SKM-1 treated with dmso at 0.1 percent for 144 hours (cell line): ENCODE measurements at regions not wholly inside any gene's neighbourhood (a gene's known extent, or its start where the extent isn't known, plus 50 kb on each side); places are given as distances from the start of the nearest gene placed in this dataset.

Experiments used
- DNase-seq: peaks from one replicate; lab custom pipeline; 2025; ENCODE audit not compliant: unreplicated experiment; lab: John Stamatoyannopoulos, UW

DNA sequence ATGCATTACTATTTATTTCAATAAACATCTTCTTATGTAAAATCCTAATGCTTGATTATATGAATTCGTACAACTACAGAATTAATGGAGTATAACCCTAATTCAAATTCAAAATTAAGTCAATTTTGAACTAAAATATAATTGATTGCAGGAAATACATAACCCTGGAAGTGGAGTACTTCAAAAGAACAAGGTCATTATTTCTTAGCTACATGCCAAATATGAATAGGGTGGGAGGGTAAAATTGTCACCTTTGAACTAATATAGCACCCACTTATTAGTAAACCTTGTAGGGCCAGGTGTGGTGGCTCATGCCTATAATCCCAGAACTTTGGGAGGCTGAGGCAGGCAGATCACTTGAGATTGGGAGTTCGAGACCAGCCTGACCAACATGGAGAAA lies 895.4 kb upstream of the ACVR2A start:
- no peak for DNase-seq

DNA sequence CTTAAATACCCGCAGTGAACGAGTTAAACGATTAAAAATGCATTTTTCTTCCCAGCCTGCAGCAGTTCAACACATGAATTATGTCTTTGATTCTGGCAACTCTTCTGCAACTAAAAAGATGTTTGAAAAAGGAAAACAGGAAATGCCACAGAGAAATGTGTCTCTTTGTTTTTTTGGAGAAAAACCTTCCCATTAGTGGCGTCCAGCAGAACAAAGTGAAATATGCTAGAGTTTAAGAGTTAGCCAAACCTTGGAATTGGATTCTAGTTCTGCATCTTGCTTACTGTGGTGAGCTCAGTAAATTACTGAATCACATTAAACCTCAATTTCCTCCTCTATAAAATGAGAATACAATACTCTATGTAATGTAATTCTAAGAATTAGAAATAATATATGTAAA lies 900.2 kb upstream of the ACVR2A start:
- no peak for DNase-seq

DNA sequence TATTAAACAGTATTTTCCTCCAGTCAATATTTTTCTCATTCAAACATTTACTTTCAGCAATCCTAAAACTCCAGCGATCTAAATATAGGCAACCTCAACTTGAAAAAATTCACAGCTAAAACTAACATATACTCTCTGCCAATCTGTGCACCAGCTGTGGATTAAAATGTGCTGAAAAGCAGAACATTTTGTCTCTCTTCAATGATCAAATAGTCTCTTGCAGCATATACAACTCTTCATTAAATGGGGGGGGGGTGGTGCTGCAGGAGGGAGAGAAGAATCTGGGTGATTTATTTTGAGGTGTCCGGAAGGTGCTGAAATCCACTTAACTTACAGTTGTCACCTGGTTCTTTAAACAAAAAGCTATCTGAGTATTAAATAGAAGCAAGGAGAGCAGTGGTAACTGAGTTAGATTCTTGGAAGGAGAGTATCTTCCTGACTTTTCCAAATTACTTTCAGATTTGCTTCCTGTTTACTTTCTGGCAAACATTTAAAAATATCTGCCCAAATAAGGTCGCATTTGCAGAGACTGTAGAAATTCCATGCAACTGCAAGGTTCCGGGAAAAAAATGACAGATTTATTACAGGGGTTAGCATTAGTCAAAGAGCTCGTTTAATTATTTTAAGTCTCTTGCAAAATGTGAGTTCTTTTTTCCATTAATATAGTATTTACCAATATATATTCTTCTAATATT lies 904.7 kb upstream of the ACVR2A start:
- DNase-seq = no peak

DNA sequence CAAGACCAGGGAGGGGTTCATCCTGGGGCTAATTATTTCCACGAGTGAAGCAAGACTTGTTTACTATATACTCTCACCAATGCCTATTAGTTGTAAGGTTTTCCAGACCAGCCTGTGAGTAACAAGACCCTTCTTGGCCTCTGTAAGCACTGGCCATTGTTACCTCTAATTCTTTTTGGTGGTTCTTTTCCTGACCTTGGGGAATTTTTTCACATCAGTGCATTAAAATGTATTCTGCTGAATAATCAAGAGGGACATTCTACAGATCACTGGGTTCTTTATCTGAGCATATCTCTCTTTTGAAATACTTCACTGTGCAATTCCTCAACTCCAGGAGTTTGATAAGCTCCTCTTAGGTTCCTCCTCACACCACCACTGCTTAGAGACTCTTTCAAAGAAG lies 909.9 kb upstream of the ACVR2A start:
- DNase-seq = no peak

DNA sequence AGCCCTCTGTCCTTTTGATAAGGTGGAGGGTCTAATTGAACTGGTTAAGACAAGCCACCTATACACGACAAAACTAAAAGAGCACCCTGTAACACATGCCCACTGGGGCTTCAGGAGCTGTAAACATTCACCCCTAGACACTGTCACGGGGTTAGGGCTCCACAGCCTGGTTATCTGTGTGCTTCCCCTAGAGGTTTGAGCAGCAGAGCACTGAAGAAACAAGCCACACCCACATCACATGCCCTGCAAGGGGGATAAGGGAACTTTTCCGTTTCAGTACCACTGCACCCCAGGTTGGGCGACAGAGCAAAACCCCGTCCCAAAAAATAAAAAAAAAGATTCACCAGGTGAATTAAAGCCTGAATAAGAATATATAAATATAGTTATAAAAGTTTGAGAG lies 913.7 kb upstream of the ACVR2A start:
- no peak for DNase-seq

DNA sequence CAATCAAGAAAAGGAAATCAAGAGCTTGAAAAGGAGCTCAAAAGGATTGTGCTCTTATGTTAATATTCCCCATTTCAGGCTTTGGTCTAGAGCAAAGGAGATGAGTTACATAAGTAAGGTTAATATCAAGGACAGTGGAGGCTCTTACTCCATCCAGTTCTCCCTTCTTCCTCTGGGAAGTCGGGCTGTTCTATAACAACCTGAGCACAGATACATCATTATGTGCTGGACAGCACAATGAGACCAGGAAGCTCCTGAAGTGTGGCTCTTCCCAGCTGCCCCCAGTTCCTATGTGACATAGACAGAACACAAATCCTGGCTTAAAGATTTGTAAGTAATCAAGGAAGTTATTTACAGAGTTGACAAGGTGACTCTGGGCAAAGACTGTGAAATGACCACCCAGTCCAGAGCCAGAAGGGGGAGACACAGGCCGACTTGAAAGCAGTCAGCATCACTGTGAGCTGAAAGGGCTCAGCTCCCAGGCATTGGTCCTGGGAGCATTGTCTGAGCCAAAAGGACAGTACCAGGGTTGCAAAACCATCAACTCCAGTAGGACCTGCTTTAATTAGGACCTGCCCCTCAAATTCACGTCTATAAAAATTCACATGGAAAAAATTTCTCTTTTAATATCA lies 917.6 kb upstream of the ACVR2A start:
- no peak for DNase-seq

DNA sequence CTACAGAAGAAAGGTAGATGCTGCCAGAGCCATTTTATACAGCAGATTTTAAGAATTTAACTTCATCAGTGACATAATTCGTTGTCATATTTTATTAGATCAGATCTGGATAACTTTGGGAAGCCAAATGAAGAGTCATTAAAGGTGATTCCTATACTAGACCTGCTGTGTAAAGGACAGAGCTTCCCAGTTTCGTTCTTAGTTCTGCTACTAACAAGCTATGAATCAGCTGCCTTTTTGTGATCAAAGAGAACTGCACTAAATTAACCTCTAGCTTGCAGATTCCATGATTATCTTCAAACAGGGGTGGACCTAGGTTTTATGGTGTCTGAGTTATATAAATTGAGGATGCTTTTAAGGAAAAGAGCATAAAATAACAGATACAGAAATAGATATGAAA lies 926.5 kb upstream of the ACVR2A start:
- DNase-seq = no peak

DNA sequence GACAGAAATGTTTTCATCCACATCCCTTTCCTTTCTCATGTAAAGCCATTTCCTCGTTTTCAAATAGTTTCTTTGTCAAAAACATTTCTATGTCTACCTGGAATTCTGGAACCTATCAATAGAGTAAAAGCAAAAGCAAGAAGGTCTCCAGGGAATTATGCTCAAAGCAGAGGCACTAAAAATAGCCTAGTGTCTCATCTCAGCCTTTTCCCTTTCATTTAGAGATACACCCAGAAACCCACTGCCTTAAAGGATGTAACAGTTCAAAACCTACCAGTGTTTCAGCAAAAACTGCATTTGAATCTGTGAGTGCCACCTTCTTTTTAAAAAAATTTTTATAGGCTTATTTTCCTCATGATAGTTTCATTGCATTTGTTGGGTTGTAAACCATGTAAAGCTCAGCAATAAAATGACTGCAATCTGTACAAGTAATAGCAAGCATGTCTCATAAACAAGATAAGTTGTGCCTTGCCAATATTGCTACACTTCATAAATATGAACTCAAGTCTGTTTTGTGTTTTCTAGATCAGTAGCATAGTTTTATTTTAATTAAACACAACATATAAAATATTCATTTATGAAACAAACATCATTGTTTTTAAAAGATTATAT lies 927.3 kb upstream of the ACVR2A start:
- DNase-seq = no peak

DNA sequence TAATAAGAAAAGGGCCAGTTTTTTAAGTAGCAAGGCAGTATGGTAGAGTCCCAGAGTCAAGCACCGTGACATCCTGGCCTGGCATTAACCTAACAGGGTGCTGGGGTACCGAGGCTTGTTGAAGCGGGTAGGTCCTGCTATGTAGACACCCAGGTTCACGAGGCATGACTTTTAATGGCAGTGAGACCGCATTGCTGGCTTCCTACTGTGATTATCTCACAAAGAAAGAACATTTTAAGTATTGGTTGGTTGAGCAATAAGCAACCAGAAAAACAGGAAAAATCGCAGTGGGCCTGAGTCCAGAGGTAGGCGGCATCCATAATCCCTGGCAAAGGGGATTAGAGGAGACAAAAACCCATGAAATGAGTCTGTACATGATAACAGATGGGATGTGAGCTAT lies 927.9 kb upstream of the ACVR2A start:
- no peak for DNase-seq

DNA sequence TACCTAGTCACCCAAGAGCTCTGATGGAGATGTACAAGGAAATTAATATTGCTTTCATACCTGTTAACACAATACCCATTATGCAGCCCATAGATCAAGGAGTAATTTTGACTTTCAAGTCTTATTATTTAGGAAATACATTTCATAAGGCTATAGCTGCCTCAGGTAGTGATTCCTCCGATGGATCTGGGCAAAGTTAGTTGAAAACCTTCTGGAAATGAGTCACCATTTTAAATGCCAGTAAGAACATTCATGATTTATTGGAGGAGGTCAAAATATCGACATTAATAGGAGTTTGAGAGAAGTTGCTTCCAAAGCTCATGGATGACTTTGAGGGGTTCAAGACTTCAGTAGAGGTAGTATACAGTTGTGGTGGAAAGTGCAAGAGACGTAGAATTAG lies 931.4 kb upstream of the ACVR2A start:
- no peak for DNase-seq

DNA sequence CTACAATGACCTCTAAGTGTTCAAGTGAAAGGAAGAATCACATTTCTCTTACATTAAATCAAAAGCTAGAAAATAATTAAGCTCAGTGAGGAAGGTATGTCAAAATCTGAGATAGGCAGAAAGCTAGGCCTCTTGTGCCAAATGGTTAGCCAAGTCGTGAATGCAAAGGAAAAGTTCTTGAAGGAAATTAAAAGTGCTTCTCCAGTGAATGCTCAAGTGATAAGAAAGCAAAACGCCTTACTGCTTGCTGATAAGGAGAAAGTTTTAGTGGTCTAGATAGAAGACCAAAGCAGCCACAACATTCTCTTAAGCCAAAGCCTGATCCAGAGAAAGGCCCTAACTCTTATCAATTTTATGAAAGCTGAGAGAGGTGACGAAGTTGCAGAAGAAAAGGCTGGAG lies 932.3 kb upstream of the ACVR2A start:
- no peak for DNase-seq

DNA sequence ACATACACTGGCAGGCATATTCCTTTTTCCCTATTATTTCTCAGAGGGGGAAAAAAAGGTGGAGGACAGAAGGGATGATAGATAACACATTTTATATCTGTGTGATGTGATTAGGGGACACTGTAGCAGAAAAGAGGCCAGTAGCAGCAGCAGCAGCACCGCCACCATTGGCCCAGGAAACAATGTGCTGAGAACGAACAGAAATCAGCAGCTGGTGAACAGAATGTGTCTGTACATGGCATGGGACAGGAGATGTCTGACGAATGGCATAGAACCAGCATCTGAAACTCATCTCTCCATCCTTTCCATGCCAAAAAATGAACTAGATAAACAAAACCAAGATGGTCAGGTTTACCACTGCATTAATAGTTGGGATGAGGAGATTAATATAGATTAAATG lies 936.1 kb upstream of the ACVR2A start:
- DNase-seq = no peak

DNA sequence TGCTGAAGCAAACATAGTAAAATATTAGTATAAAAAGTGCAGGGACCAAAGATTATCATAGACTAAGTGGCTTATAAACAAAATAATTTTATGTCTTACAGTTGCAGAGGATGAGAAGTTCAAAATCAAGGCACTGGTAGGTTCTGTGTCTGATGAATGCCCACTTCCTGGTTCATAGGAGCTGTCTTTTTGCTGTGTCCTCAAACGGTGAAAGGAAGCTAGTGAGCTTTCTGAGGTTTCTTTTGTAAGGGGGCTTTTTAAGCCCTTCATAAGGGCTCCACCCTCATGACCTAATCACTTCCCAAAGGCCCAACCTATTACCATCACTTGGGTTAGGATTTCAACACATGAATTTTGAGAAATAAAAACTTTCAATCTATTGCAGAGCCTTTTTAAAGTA lies 946.7 kb upstream of the ACVR2A start:
- DNase-seq = no peak

DNA sequence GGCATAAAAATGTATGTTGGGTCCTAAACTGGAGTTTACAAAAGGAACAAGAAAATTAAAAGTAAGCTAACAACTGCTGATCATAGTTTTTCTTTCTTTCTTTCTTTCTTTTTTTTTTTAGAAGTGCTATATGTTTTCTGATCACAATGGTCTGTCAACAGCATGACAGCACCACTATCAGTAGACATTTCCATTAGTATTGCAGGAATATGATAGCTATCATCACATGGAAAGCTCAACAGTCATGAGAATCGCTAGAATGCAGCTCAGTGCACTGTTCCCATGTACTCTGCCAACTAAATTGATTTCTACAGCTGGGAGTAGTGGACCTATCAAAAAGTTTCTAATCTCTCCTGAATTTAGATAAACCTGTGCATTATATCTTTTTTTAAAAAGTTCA lies 950.3 kb upstream of the ACVR2A start:
- no peak for DNase-seq

DNA sequence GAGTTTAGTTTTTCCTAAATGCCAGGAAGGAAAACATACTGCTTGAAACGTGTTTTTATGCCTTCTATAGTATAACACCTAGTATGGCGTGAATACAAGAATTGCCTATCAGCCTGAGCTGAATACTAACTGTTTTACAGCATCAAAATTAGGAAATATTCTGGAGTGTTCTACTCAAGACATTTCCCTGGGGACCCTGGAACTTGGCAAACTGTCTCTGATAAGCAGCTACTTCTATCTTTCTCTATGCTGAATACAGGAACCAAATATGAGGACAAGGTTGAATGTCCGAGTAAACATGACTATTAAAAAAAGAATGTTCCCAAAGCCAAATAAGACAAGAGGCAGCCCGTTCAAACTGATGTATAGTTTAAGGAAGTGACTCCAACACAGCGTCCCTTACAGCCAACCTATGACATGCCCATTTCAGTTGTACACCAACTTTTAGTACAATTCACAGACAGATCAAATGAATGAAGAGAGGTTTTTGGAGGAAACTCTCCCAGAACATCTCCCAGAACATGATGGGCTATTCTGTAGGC lies 951.3 kb upstream of the ACVR2A start:
- no peak for DNase-seq

DNA sequence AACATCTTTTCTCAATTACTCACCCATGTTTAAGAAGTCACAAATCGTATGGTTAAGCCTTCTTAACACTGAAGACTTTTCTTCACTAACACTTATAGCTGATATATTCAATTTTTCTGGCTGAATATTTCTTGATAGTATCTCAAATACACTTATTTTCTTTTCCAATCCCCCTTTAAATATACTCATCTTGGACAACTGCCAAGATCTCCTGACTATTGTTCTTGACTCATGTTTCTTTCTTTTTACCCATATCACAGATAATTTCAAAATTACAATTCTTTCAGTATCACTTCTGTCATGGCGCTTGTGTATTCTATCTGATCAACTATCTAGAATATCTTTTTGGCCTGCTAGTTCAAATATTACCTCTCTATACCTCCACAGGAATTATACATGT lies 954.3 kb upstream of the ACVR2A start:
- no peak for DNase-seq

DNA sequence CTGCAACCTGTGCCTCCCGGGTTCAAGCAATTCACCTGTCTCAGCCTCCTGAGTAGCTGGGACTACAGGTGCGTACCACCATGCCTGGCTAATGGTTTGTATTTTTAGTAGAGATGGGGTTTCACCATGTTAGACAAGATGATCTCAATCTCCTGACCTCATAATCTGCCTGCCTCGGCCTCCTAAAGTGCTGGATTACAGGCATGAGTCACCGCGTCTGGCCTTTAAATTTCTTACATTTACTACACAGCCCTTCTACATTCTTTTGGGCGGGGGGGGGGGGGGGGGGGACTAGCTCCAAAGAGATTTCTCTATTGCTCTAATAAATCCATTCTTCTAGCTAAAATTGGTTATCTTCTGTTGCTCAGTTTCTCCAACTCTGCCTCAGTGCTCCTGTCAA lies 964.9 kb upstream of the ACVR2A start:
- DNase-seq = no peak

DNA sequence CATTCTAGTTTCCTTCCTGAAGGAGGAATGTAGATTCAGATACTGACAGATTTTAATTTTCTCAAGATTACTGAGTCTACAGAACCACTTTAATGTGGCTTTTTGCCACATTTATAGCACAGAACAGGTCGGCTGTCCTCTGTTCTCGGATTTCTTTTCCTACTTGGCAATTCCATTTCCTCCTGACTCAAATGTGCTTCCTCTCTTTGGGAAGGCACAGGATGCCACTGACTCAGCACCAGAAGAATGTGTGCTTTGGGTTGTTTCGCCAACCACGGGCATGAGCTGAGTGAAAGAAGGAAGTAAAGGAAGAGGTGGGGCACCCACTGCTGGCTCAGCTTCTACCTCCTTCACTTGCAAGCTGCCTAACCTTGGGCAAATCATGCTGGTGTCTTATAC lies 970.6 kb upstream of the ACVR2A start:
- DNase-seq = peak; percentile 23

DNA sequence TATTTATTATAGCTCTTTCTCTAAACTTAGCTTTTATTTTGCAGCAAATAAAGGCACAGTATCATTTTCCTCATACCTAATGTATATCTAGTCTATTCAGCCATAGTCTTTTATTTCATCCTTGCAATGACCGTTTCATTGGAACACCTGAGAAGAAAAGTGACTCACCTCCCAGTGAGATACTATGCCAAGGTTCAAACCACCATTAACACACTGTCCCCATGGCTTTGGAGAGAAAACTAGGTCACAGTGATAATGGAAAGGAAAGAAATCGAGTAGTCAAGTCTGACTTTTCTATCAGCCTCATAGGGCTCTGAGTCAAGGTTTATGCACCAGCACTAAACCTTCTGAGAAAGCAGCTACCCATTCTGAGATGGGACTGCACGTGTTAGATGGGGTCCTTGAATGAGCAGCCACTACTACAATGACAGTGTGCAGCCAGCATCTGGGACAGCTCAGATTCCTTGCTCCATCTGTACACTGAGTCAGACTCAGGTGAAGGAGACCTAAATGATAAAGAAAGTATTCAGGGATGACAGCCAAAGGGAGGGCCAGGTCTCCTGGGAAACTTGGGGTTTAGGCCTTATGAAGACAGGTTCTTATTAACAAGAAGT lies 971.1 kb upstream of the ACVR2A start:
- DNase-seq = no peak

DNA sequence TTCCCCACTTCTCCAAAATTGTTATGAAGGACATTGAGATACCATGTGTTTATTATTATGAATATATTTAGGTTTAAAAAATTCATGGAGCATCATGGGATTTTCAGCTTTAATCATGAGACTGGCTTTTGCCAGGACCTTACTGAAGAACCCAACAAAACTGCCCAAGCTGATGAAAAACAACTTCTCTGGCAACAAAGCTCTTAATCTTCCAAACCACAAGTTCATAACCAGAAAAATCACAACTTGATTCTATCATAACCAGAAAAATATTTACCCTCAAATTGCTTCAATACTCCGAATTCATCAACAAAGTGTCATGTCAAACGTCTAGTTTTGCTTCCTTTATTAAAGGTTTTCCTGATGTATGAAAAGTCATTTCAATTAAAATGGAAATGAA lies 971.8 kb upstream of the ACVR2A start:
- DNase-seq = no peak

DNA sequence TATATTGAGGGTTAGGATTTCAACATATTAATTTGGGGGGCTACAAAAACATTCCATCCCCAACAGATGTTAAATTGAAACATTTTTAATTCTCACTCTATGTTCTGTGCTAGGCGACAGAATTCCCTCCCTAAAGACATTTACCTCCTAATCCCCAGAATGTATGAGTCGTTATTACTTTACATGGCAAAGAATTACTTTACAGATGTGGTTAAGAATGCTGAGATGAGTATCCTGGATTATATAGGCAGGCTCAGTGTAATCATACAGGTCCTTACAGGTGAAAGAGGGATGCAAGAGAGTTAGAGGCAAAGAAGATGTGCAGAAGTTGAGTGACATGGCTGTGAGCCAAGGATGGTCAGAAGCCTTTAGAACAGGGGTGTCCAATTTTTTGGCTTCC lies 974.1 kb upstream of the ACVR2A start:
- DNase-seq = no peak

DNA sequence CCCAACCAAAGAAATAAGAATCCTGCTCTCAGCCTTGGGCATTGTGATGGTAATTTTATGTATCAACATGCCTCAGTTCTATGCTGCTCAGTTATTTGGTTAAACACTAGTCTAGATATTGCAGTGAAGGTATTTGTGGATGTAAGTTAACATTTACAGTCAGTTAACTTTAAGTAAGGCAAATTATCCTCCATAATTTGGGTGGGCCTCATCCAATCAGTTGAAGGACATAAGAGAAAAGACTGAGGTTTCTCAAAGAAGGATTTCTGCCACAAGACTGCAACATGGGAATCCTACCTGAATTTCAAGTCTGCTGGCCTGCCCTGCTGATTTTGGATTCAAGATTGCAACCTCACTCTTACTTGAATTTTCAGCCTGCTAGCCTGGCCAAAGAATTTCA lies 975.5 kb upstream of the ACVR2A start:
- DNase-seq = no peak
